Fibroblast of the aortic adventitia (primary cell): ENCODE measurements at regions not wholly inside any gene's neighbourhood (a gene's known extent, or its start where the extent isn't known, plus 50 kb on each side); places are given as distances from the start of the nearest gene placed in this dataset.
"Not testable (repeated sequence)": the region's sequence is repeated elsewhere in the genome, so short reads cannot be mapped to it uniquely, and the experiment has no call there.

ENCODE experiments used
- DNase-seq: peaks from one replicate; pipeline ENCODE4 v3.0.0-alpha.2; 2010; ENCODE audit warnings: low read depth
- H3K4me3 ChIP-seq: 2 replicates; pipeline ENCODE4 v1.5.1; 2011; ENCODE audit warnings: low read depth, mild to moderate bottlenecking, control low read depth, low read length, moderate library complexity
- TF ChIP-seq, protein P1 (sequence below): IDR thresholded peaks from 2 replicates; pipeline ENCODE4 v1.5.1; 2011; ENCODE audit warnings: mild to moderate bottlenecking, low read length, control low read depth, inconsistent platforms; ENCODE audit not compliant: insufficient read depth

DNA sequence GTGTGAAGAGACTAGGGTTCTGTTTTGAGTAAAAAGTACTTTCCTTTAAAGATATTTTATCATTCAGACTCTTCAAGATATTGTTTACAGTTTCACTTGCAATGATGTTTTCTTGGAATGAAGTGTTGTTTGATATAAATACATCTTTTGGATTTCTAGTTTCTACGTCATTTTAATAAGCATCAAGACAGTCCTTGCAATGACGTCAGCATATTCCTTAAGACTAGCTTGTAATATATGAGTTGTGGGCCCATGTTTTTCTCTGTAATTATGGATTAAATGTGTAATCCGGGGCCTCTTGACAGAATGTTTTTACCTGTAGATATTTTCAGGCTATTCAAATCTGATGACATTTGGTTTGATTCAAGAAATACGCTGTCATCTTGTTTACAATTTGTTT, 66.1 kb downstream of the RBMX2 start:
- TF ChIP-seq, protein P1, sequence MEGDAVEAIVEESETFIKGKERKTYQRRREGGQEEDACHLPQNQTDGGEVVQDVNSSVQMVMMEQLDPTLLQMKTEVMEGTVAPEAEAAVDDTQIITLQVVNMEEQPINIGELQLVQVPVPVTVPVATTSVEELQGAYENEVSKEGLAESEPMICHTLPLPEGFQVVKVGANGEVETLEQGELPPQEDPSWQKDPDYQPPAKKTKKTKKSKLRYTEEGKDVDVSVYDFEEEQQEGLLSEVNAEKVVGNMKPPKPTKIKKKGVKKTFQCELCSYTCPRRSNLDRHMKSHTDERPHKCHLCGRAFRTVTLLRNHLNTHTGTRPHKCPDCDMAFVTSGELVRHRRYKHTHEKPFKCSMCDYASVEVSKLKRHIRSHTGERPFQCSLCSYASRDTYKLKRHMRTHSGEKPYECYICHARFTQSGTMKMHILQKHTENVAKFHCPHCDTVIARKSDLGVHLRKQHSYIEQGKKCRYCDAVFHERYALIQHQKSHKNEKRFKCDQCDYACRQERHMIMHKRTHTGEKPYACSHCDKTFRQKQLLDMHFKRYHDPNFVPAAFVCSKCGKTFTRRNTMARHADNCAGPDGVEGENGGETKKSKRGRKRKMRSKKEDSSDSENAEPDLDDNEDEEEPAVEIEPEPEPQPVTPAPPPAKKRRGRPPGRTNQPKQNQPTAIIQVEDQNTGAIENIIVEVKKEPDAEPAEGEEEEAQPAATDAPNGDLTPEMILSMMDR, result no peak
- DNase-seq, result no peak
- no peak overlapping the region for H3K4me3 ChIP-seq

GRCh38 chrX:130468395-130468923, 66.7 kb downstream of the RBMX2 start:
- DNase-seq, result no peak
- TF ChIP-seq, protein P1, result no peak
- H3K4me3 ChIP-seq, result no peak overlapping the region

- H3K4me3 ChIP-seq, result no peak overlapping the region
- no peak for DNase-seq
- TF ChIP-seq, protein P1, result no peak
Observed at GRCh38 chrX:130482871-130483270, 81.1 kb downstream of the RBMX2 start.

DNA sequence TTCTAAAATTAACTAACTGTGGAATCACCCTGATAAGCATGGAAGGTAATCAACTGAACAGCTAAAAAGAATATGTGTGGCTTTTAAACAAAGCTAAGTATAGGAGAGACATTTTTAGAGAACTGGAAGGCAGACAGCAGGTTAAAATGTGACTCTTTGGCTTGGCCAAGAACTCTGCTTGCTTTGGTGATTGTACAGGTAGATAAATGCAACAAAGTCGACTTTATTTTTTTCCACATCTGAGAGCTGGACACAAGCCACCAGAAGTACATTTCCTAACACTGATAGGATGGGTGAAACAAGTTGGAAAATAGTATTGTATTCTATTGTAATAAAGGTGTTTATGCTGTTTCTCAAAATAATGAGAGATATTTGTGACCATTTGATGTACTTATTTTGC, 84.1 kb downstream of the RBMX2 start:
- DNase-seq, result no peak
- no peak overlapping the region for H3K4me3 ChIP-seq
- TF ChIP-seq, protein P1, result no peak

- DNase-seq, H3K4me3 ChIP-seq: not testable (repeated sequence)
Observed at GRCh38 chrX:130495502-130495901, 93.7 kb downstream of the RBMX2 start.

DNA sequence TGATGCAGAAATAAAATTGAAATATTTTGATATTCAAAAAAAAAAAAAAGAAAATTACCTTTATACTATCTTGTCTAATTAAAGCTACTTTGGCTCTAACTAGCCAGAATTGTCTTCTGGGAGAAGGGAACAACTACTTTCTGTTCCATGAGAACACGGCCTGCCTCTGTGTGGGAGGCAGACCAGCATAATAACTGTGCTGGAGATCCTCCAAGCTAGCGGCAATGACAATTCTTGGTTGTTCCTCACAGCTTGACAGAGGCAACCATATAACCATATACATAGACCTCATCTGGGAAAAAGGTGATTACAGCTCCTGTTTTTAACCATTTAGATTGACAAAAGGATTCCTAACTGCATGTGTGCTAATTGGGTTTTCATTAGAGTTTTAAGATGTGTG, 95.7 kb downstream of the RBMX2 start:
- DNase-seq, result no peak
- H3K4me3 ChIP-seq, result no peak overlapping the region
- TF ChIP-seq, protein P1, result no peak

DNA sequence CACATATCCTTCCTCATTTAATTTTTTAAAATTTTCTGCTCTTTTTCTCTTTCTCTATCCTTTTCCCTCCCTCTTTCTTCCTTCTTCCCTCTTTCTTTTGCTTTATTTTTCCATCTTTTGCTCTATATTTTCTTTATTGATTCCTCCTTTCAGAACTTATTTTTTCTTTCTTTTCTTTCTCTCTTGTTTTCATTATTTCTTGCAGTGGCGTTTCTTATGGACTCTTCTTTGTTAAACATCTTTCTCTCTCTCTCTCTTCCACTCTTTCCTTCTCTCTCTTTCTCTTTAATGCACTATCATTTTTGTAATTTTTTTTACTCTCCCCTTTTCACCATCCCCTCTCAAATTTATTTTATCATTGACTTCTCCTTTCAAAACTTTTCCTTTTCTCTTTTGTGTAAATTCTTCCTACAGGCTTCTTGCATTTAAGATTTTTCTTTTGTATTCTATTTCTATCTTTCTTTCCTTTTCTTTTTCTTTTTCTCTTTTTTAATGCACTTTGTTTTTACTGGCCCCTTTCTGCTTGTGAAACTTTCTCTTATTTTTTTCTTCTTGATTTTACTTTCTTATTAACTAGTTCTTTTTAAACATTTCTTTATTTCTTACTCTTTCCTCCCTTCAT, 97.0 kb downstream of the RBMX2 start:
- no peak overlapping the region for H3K4me3 ChIP-seq
- no peak for DNase-seq
- TF ChIP-seq, protein P1, result no peak
